ENCODE measurements at regions not wholly inside any gene's neighbourhood (a gene's known extent, or its start where the extent isn't known, plus 50 kb on each side); places are given as distances from the start of the nearest gene placed in this dataset.
A peak's percentile ranks its signal among the peaks of the same experiment; 100 is the strongest.
"Not testable (repeated sequence)": the region's sequence is repeated elsewhere in the genome, so short reads cannot be mapped to it uniquely, and the experiment has no call there.

DNA sequence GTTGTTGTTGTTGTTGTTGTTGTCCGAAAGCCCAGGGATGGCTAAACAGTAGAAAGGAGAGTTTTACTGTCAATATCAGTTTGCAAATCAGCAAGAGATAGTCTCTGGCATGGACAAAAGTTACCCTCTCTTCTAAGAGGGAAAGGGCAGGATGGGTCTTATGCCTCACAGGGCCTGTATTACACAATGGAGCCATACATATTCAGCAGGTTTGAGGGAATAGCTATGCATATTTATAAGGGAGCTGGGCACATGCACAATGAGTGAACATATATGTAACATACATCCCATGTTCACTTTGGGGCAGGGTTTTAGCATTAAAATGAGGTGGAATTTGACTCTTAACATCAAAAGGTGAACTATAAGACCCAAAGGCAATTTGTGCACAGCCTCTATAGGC lies 84.4 kb upstream of the PGBD5 start:
- no peak for DNase-seq

DNA sequence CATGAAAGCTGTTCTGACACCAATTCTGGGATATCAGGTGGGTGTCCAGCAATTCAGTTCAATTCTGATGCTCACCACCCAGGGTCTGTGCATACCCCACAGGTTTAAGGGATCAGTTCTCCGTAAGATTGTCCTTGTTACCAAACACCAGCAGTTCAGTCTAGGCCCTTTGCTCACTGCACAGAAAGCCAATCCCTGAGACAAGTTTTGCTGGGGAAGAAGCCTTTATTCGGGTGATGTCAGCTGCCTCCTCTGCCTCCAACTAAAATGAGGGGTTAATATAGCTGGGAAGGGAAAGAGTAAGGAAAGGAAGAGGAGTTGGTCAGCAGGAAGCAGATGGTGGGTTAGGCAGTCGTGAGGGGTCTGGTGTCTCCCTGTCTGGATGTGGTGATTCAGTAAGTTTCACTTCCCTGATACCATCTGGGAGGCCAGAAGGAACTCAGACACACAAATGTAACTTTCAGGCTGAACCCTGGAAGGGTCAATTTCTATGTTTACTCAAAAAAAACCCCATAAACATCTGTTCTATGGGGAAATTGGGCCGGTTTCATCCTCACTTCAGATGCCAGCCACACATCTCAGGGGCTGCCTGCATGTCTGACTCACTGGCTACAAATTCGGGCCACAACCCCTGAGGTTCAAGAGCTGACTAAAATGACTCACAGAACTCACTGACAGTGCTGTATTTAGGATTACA lies 83.3 kb upstream of the PGBD5 start:
- DNase-seq, result no peak

DNA sequence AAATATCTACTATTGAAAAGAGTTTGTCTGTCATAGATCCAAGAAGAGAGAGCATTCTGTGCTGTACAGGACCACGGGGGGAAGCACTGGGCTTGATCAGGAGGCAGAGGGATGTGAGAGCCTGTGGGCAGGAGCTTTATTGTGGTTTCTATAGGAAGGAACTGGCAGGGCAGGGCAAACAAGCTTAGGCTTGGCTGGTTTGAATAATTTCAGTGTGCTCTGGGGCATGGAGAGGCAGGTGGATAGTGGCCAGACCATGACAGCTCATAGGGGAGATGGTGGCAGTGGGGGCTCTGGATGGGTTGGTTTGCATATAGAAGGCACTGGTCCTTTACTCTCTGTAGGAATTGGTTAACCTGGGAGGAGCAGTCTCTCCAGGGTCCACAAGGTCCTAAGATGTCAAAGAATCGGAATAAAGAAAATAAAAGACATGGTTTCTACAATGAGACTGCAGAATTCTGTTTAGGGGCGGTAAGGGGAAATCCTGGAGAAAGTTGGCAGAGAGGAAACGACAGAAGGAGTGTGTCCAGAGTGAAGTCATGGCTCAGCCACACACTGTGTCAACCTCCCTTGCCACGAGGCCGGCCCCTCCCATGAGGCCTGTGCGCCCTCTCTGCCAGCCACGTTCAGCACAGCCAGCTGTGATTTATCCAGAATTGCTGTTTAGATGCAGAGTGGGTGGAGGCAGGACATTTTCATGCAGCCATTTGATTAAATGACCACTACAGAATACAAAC lies 81.7 kb upstream of the PGBD5 start:
- no peak for DNase-seq

DNA sequence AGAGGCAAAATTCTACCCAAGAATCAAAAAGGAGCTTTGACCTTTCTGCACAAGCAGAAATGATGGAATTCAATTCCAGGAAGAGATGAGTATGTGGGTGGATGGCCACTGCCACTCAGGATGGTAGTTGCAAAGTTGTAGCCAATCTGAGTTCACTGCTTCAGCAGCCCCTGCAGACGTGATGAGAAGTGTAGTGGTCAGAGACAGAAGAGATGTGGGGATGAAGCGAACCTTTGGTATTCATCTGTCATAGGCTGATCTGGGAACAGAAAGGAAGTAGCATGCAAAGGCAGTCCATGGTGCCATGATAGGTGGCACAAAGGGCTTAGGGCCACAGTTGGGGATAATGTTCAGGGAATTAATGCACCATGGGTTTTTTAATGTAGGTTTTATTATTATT lies 81.1 kb upstream of the PGBD5 start:
- no peak for DNase-seq

DNA sequence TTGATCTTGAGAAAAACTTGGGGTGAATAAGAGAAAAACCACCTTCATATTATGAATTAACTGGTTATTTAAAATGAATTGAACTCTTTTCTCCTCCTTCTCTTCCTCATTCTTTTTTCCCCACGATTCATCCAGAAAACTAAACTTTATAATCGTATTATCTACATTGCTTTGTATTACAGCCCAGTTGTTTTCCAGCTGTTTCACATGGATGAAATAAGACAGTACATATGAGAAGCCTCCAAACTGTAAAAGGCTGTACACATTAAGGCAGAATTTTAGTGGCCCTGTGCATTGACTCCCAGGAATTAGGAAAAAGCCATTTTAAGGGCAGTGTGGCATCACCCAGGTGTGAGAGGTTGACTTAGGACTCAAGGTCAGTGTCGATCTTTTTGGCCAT lies 80.3 kb upstream of the PGBD5 start:
- DNase-seq, result no peak

DNA sequence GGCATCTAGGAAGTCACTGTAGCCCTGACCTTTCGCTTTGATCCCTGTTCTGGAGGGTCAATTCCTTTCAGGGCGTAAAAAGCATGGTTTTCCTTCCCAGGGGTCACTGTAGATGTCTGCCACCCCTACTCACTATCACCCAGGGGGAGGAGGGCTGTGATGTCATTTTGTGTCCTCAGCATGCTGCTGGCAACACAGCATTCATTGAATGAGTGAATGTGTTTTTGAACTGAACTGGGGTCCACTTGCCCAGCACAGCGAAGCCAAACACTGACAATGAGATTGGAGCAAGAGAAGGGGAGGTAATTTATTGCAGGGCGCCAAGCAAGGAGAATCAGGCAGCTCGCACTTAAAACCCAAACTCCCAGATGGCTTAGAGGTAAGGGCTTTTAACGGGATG lies 78.2 kb upstream of the PGBD5 start:
- DNase-seq, result no peak

DNA sequence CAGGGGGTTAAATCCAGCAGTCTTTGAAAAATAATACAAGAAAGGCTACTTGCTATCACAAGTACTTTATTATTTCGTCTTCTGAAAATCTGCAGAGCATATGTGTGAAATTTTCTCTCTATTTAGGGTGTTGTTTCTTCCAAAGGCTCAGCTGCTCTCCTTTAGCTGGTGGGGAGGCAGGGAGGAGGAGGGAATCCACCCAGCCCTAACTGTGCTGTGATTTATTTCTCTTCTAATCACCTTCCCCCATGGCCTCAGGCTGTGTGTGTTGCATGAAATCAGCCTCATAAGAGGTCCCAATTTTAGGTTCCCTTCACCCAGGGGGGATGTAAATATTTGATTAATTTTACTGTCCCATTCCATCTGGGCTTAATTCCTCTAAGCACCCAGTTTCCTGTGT lies 77.6 kb upstream of the PGBD5 start:
- no peak for DNase-seq

DNA sequence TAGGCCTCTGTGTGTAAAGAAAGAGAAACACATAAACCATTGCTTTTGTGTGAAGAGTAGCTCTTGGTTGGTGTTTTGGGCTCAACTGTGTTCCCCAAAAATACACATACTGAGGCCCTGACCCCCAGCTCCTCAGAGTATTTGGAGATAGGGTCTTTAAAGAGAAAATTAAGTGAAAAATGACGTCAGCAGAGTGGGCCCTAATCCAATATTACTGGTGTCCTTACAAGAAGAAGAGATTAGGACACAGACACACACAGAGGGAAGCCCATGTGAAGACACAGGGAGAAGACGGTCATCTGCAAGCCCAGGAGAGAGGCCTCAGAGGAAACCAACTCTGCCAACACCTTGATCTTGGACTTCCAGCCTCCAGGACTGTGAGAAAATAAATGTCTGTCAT lies 76.9 kb upstream of the PGBD5 start:
- no peak for DNase-seq

DNA sequence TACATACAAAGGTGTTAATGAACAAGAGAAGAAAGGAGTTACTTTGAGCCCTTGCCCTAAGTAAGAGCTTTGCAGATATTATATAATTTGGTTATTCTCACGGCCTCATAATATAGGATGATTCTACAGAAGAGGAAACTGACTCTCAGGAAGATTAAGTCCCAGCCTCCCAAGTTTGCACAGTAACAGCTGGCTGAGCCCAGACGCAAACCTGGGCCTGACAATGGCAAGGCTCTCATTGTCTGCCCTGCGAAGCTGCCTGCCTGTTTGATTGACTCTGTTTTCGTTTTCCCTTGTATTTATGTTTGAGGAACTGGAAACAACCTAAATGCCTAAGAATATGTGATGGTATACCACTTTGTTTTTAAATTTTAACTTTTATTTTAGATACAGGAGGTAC lies 76.2 kb upstream of the PGBD5 start:
- DNase-seq, result no peak

DNA sequence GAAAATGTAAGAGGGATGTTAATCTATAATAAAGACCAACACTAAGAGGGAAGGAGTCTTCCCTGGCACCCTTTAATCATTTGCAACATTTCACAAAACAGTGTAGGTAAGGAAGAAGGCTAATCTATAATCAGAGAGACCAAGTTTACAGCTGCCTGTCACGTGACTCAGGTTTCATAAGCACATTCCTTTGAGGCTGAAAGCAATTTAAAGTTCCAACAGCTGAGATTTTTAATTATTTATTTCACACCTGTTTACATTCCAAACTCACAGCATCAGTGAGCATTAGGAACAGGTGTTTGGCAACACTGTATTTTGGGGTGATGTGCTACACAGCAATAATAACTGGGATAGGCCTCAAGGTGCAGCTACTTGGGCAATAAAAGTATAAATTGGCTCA lies 75.7 kb upstream of the PGBD5 start:
- DNase-seq, result no peak

DNA sequence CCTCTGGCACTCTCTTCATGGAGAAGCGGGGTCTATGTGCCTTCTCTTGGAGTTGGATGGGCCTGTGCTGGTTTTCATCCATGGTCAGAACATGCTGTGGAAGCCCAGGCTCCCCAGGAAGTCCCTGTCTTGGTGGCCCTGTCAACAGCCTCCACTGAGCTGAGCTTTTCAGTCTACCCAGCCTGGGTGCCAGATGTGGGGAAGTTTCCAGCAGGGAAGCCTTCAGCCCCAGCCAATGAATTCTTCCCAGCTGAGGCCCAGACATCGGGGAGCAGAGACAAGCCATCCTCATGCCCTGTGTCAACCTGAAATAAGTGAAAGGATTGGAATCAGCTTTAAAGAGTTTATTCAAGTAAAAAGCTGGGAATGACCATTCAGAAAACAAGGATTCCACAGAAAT lies 75.1 kb upstream of the PGBD5 start:
- DNase-seq, result no peak

DNA sequence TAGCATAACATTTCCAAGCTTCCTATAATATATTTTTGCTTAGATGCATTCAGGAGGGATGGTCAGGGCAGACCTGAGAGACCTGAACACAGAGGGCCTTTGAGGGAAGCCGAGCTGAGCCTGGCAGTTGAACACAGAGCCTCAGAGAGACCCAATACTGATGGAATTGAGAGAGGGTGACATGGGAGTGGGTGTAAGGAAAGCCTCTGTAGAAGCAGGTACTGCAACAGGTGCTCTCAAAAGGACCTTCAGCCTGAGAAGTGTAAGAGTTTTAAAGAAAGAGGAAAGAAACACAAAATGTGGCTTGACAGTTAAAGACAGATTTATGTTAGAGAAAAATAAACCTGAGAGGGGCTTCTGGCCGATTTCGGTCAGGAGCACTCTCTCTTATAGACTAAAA lies 73.9 kb upstream of the PGBD5 start:
- DNase-seq, result no peak

DNA sequence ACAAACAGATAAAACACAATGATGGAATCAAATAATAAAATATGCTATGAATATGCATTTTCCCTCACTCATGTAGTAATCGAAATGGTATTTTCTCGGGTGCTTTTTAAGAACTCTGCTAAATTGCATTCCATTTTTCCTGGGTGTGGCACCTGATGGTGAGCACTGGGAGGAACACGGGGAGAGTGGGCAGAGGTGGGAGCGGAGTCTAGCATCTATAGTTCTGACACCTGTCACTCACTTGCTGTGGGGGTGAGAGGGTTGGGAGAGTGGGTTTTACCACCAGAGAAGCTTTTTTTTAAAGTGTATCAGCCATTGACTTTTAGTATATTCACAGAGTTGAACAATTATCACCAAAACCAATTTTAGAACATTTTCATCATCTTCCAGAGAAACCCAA lies 73.4 kb upstream of the PGBD5 start:
- DNase-seq, result no peak

DNA sequence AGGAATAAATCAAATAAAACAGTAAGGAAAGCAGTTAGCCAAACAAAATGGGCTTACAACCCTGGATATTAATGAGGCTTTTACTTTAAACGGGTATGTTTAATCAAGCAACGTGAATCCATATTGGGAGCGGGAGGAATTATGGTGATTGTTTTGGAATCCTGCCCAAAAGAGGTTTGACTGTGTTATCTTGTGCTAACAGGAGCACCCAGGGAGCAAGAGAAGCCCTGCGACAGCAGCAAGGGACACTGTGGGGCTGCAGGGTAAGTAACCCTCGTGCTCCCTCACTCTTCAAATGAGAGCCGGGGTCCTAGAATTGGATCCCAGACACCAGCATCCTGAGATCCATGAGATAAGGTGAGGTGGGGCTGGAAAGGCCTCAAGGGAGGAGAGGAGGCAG lies 72.6 kb upstream of the PGBD5 start:
- no peak for DNase-seq

DNA sequence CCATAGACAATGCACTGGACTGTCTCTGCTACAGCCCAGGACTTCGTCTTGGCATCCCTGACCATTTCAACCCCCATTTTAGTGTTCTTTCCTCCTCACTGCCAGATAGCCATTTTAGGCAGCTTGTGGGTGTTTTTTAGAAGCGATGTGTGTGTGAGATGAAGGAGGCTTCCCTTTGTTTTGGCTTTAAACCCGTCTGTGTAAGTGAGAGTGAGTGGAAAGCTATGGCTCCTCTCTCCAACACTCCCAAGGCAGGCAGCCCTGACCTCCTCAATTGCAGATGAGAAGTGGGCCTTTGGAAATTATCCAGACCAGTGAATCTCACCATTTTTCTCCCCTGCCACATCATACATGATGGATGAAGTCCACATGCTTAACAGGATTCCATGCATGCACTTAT lies 70.3 kb upstream of the PGBD5 start:
- no peak for DNase-seq

DNA sequence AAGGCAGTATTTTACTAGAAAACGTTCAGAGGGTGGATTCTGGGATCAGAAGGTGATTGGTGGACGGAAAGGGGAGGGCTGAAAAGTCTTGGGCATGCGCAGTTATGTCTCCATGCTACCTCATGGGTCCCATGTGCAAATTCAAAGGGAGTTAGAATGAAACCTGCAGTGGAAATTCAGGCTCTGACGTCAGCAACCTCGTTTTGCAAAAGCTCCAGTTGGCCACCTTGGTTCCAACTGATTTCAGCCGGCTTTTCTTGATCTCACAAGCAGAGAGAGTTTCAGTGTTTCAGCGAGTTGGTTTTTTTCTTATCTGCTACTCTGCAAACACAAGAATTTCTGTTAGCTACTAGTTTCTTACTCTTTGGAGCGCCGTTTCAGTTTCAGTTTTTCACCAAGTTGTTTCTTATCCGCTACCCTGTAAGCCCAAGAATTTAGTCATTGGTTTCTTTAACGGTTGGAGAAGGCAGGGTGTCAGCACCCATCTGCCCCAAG lies 69.8 kb upstream of the PGBD5 start:
- DNase-seq, result no peak

DNA sequence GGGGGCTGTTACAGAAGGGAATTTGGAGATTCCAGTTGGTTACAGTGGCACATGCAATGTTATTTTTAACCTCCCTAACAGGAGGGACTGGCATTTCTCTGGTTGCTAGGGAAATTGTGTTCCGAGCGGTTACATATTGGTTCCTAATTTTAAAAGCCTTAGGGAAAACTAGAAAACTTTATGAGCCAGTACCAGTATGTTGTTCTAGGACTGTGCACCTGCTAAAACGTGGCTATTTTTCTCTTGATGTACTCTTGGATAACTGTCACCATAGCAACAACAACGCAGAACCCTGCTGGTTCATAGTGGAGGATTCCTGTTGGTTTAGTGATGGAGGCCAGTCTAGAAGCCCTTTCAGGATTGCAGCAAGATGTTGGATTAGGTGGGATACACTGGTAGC lies 68.9 kb upstream of the PGBD5 start:
- DNase-seq, result peak; percentile 43

DNA sequence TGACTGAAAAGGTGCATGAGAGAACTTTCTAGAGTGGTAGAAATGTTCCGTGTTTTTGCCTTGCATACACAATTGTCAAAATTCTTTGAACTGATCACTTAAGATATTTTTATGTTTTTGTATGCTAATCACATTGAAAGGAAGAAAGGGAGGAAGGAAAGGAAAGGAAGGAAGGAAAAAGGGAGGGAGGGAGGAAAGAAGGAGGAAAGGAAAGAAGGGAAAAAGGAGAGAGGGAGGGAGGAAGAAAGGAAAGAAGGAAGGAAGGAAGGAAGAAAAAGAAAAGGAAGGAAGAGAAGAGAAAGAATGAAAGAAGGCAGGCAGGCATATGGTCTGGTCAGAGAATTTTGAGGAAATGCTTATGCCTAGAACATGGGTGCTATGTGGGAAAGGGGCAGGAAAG lies 68.4 kb upstream of the PGBD5 start:
- DNase-seq, result no peak

DNA sequence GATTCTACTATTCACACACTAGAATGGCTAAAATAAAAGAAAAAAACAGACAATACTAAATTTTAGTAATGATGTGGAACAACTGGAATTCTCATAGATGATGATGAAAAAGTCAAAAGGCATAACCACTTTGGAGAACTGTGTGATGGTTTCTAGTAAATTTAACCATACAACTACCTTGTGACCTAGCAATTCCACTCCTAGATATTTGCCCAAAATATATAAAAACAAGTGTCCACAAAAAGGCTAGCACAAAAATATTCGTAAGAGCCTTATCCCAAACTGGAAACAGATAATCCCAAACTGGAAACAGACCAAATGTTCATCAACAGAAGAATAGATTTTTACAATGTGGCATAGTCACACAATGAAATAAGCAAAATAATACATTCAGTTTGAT lies 67.9 kb upstream of the PGBD5 start:
- no peak for DNase-seq

DNA sequence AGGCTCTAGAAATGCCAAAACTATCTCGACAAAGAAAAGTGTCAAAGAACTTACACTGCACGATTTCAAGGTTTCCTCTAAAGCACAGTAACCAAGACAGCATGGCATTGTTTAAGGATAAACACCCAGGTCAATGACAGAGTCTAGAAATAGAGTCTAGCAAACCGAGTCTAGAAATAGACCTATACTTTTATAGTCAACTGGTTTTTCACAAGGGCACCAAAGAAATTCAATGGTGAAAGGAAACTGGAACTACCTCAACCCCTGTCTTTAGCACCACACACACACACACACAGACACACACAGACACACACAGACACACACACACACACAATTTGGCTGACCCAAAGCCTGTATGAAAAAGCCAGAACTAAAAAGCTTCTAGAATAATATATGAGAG lies 67.1 kb upstream of the PGBD5 start:
- DNase-seq, result no peak

DNA sequence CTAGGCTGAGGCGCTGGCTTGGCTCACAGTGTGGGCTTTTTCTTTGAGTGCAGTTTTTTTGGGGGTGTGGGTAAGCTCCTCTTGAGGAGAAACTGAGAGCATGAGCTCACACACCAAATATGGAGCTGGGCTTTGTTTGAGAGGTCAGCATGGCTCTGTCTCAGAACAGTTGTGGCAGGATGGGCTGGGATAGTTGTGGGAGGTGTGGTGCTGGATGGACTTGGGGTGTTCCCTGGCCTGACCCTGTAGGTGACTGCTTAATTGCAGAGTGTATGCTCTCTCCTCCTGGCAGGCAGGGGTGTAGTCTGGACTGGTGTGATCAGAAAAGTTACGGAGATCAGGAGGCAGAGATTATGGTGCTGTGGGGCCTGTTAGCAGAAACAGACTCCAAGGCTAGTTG lies 64.3 kb upstream of the PGBD5 start:
- DNase-seq, result no peak

DNA sequence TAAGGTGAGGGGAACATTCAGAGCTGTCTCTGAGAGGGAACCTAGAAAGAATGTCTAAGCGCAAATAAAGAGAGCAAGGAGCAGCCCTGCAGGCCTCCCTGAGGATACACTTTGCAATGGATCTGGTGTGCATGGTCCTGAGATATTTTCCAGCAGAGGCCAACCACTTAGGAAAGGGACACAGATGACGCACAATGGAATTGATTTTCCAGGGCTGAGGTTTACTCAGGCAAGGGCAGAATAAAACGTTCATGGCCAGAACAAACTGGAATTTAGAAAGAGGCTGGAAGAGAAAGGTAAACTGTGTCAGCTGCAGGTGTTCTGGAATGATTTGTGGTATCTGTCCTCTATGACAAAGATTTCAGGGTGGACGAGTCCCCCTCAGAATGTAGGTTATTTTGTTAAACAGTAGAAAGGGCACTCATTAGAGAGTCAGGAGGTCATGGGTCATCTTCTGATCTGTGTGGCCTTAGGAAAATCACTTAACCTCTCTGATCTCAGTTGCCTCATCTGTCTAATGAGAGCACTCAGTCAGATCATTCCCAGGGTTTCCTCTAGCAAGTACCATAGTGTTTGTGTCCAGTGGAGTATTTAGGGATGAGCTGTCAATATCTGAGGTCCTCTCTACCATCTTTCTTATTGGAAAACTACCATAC lies 61.8 kb upstream of the PGBD5 start:
- DNase-seq, result no peak

DNA sequence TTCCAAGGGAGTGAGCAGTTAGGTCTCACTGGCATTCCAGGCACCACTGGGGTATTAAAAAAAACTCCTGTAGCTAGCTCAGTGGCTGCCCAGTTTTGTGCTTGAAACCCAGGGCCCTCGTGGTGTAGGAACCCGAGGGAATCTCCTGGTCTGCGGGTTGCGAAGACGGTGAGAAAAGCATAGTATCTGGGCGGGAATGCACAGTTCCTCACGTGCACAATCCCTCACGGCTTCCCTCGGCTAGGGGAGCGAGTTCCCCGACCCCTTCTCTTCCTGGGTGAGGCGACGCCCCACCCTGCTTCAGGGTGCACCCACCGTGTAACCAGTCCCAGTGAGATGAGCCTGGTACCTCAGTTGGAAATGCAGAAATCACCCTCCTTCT lies 50.5 kb upstream of the PGBD5 start:
- no peak for DNase-seq

DNA sequence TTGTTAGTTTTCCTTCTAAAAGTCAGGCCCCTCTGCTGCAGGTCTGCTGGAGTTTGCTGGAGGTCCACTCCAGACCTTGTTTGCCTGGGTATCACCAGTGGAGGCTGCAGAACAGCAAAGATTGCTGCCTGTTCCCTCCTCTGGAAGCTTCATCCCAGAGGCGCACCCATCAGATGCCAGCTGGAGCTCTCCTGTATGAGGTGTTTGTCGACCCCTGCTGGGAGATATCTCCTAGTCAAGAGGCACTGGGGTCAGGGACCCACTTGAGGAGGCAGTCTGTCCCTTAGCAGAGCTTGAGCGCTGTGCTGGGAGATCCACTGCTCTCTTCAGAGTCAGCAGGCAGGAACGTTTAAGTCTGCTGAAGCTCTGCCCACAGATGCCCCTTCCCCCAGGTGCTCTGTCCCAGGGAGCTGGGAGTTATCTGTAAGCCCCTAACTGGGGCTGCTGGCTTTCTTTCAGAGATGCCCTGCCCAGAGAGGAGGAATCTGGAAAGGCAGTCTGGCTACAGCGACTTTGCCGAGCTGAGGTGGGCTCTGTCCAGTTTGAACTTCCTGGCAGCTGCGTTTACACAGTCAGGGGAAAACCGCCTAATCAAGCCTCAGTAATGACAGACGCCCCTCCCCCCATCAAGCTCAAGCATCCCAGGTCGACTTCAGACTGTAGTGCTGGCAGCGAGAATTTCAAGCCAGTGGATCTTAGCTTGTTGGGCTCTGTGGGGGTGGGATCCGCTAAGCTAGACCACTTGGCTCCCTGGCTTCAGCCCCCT lies 49.9 kb upstream of the PGBD5 start:
- not testable (repeated sequence) for DNase-seq
